Muscle of leg (tissue), 3 donors: ENCODE measurements at regions not wholly inside any gene's neighbourhood (a gene's known extent, or its start where the extent isn't known, plus 50 kb on each side); places are given as distances from the start of the nearest gene placed in this dataset.

Experiments
- DNase-seq: peaks from one replicate; pipeline ENCODE4 v3.0.0; 2013
- H3K27ac ChIP-seq: one replicate; pipeline ENCODE4 v1.5.1; 2013; ENCODE audit warnings: mild to moderate bottlenecking, low read length, control low read depth
- H3K27me3 ChIP-seq: one replicate; pipeline ENCODE4 v1.6.1; 2013; ENCODE audit warnings: low read length; ENCODE audit not compliant: control insufficient read depth, insufficient read depth
- H3K36me3 ChIP-seq: one replicate; pipeline ENCODE4 v1.6.1; 2013; ENCODE audit warnings: low read length; ENCODE audit not compliant: control insufficient read depth, insufficient read depth
- H3K4me1 ChIP-seq: one replicate; pipeline ENCODE4 v1.6.1; 2013; ENCODE audit warnings: low read length; ENCODE audit not compliant: control insufficient read depth, insufficient read depth
- H3K4me3 ChIP-seq: one replicate; pipeline ENCODE4 v1.5.1; 2013; ENCODE audit warnings: low read length, control low read depth
- H3K9me3 ChIP-seq: replicated peaks from 2 replicates; pipeline ENCODE4 v1.6.1; 2013; ENCODE audit warnings: low read depth, low read length; ENCODE audit not compliant: control insufficient read depth
- WGBS: methylation state at CpG from one replicate; pipeline ENCODE4 v1.1.5; 2013; ENCODE audit warnings: missing lambda C conversion rate; ENCODE audit not compliant: insufficient coverage; 5-methylcytosine and 5-hydroxymethylcytosine counted together

- Histone ChIP-seq H3K27me3 (no peaks in the 10 kb centered on the region), H3K9me3 (no peaks in the 10 kb centered on the region), H3K4me3 (no peak overlapping the region), H3K27ac (no peak overlapping the region), H3K4me1 (peaks cover 3% of the 10 kb centered on the region), H3K36me3 (no peaks in the 10 kb centered on the region)
- WGBS, result 56% methylated on average over 2 of the region's 6 CpGs
- DNase-seq, result peak; percentile 76
Observed at GRCh38 chr12:69070319-69071090, 137.5 kb upstream of the CPM start.

GRCh38 chr12:69071091-69071370 is 138.1 kb upstream of the CPM start:
- Histone ChIP-seq H3K27ac (no peak overlapping the region), H3K27me3 (no peaks in the 10 kb centered on the region), H3K4me1 (peaks cover 3% of the 10 kb centered on the region), H3K36me3 (no peaks in the 10 kb centered on the region), H3K4me3 (no peak overlapping the region), H3K9me3 (no peaks in the 10 kb centered on the region)
- no CpG with 5 or more reads among the region's 1 CpG for whole genome bisulfite sequencing
- no peak for DNase-seq

GRCh38 chr12:69073035-69073434 is 140.1 kb upstream of the CPM start:
- H3K4me1 ChIP-seq, result no peaks in the 10 kb centered on the region
- no peaks in the 10 kb centered on the region for H3K9me3 ChIP-seq
- H3K27ac ChIP-seq, result no peak overlapping the region
- H3K27me3 ChIP-seq, result no peaks in the 10 kb centered on the region
- H3K4me3 ChIP-seq, result no peak overlapping the region
- no peak for DNase-seq
- no peaks in the 10 kb centered on the region for H3K36me3 ChIP-seq

- WGBS, result 54% methylated on average over 3 of the region's 5 CpGs
- H3K27ac ChIP-seq, result no peak overlapping the region
- H3K36me3 ChIP-seq, result no peaks in the 10 kb centered on the region
- no peaks in the 10 kb centered on the region for H3K9me3 ChIP-seq
- no peak for DNase-seq
- H3K4me1 ChIP-seq, result no peaks in the 10 kb centered on the region
- H3K4me3 ChIP-seq, result no peak overlapping the region
- H3K27me3 ChIP-seq, result no peaks in the 10 kb centered on the region
Observed at GRCh38 chr12:69074556-69075349, 141.8 kb upstream of the CPM start.

- H3K27me3 ChIP-seq, result no peaks in the 10 kb centered on the region
- DNase-seq, result no peak
- no peaks in the 10 kb centered on the region for H3K36me3 ChIP-seq
- no peaks in the 10 kb centered on the region for H3K9me3 ChIP-seq
- no peak overlapping the region for H3K27ac ChIP-seq
- no peaks in the 10 kb centered on the region for H3K4me1 ChIP-seq
- WGBS, result 9% methylated on average over 1 of the region's 5 CpGs
- H3K4me3 ChIP-seq, result no peak overlapping the region
Observed at GRCh38 chr12:69083689-69084088, 150.7 kb upstream of the CPM start.

- no peaks in the 10 kb centered on the region for H3K36me3 ChIP-seq
- DNase-seq, result no peak
- H3K27ac ChIP-seq, result no peak overlapping the region
- no peaks in the 10 kb centered on the region for H3K9me3 ChIP-seq
- H3K27me3 ChIP-seq, result no peaks in the 10 kb centered on the region
- no peaks in the 10 kb centered on the region for H3K4me1 ChIP-seq
- H3K4me3 ChIP-seq, result no peak overlapping the region
Observed at GRCh38 chr12:69084816-69085378, 151.9 kb upstream of the CPM start.

GRCh38 chr12:69085852-69086251 is 152.9 kb upstream of the CPM start:
- Histone ChIP-seq H3K4me1 (no peaks in the 10 kb centered on the region), H3K27ac (no peak overlapping the region), H3K4me3 (no peak overlapping the region), H3K36me3 (no peaks in the 10 kb centered on the region), H3K27me3 (no peaks in the 10 kb centered on the region), H3K9me3 (no peaks in the 10 kb centered on the region)
- WGBS, result no CpG with 5 or more reads among the region's 2 CpGs
- DNase-seq, result no peak

GRCh38 chr12:69087986-69088385 is 151.4 kb upstream of the CPSF6 start:
- WGBS, result 83% methylated on average over 4 of the region's 8 CpGs
- no peaks in the 10 kb centered on the region for H3K36me3 ChIP-seq

GRCh38 chr12:69090722-69091121 is 148.6 kb upstream of the CPSF6 start:
- Histone ChIP-seq H3K36me3 (no peaks in the 10 kb centered on the region), H3K27me3 (no peaks in the 10 kb centered on the region), H3K27ac (no peak overlapping the region), H3K4me3 (no peak overlapping the region), H3K4me1 (peaks cover 3% of the 10 kb centered on the region), H3K9me3 (no peaks in the 10 kb centered on the region)
- DNase-seq, result no peak
- WGBS, result no CpG with 5 or more reads among the region's 1 CpG

More at GRCh38 chr12:69087986-69088385, 151.4 kb upstream of the CPSF6 start:
- DNase-seq, result no peak
- no peaks in the 10 kb centered on the region for H3K4me1 ChIP-seq
- H3K27ac ChIP-seq, result no peak overlapping the region
- H3K4me3 ChIP-seq, result no peak overlapping the region
- no peaks in the 10 kb centered on the region for H3K27me3 ChIP-seq
- no peaks in the 10 kb centered on the region for H3K9me3 ChIP-seq

GRCh38 chr12:69091442-69092017 is 147.8 kb upstream of the CPSF6 start:
- no peaks in the 10 kb centered on the region for H3K27me3 ChIP-seq
- DNase-seq, result no peak
- H3K27ac ChIP-seq, result no peak overlapping the region
- no peaks in the 10 kb centered on the region for H3K36me3 ChIP-seq
- 42% methylated on average over 3 of the region's 6 CpGs for WGBS
- H3K4me3 ChIP-seq, result no peak overlapping the region
- peaks cover 5% of the 10 kb centered on the region for H3K4me1 ChIP-seq
- H3K9me3 ChIP-seq, result no peaks in the 10 kb centered on the region
